HG03457 (cell line): ENCODE measurements at regions not wholly inside any gene's neighbourhood (a gene's known extent, or its start where the extent isn't known, plus 50 kb on each side); places are given as distances from the start of the nearest gene placed in this dataset.
A peak's percentile ranks its signal among the peaks of the same experiment; 100 is the strongest.
"Not testable (repeated sequence)": the region's sequence is repeated elsewhere in the genome, so short reads cannot be mapped to it uniquely, and the experiment has no call there.

Experiments used
- ATAC-seq: cut with Tn5 transposase; IDR thresholded peaks from one replicate; pipeline ENCODE4 v1.9.1; 2021; ENCODE audit warnings: moderate number of reproducible peaks; ENCODE audit not compliant: unreplicated experiment

- no peak for ATAC-seq
These were observed 264.7 kb downstream of the SOX9 start for GRCh38 chr17:72385475-72385874.

- ATAC-seq, result not testable (repeated sequence)
These were observed 265.4 kb downstream of the SOX9 start for GRCh38 chr17:72386173-72386572.

- ATAC-seq, result no peak
These were observed 265.9 kb downstream of the SOX9 start for GRCh38 chr17:72386619-72387237.

- ATAC-seq, result no peak
These were observed 266.7 kb downstream of the SOX9 start for GRCh38 chr17:72387487-72387886.

- ATAC-seq, result no peak
These were observed 267.1 kb downstream of the SOX9 start for GRCh38 chr17:72387969-72388368.

- ATAC-seq, result peak; percentile 47
These were observed 268.1 kb downstream of the SOX9 start for GRCh38 chr17:72388765-72389473.

- no peak for ATAC-seq
These were observed 270.1 kb downstream of the SOX9 start for GRCh38 chr17:72390675-72391508.

- no peak for ATAC-seq
These were observed 271.5 kb downstream of the SOX9 start for GRCh38 chr17:72392056-72393010.

- no peak for ATAC-seq
These were observed 272.7 kb downstream of the SOX9 start for GRCh38 chr17:72393553-72393952.

GRCh38 chr17:72394531-72394930, 273.7 kb downstream of the SOX9 start:
- ATAC-seq, result no peak

- no peak for ATAC-seq
These were observed 275.3 kb downstream of the SOX9 start for GRCh38 chr17:72396121-72396520.

- no peak for ATAC-seq
These were observed 276.4 kb downstream of the SOX9 start for GRCh38 chr17:72397223-72397667.

- no peak for ATAC-seq
These were observed 276.9 kb downstream of the SOX9 start for GRCh38 chr17:72397687-72398086.

- no peak for ATAC-seq
These were observed 278.3 kb downstream of the SOX9 start for GRCh38 chr17:72399023-72399607.

- ATAC-seq, result no peak
These were observed 279.0 kb downstream of the SOX9 start for GRCh38 chr17:72399608-72400487.

GRCh38 chr17:72400488-72400827, 279.6 kb downstream of the SOX9 start:
- no peak for ATAC-seq

GRCh38 chr17:72400863-72401262, 280.0 kb downstream of the SOX9 start:
- ATAC-seq, result no peak

- no peak for ATAC-seq
These were observed 281.3 kb downstream of the SOX9 start for GRCh38 chr17:72401883-72402726.
